Motor neuron (in vitro differentiated cells): ENCODE measurements at regions not wholly inside any gene's neighbourhood (a gene's known extent, or its start where the extent isn't known, plus 50 kb on each side); places are given as distances from the start of the nearest gene placed in this dataset.
"Not testable (repeated sequence)": the region's sequence is repeated elsewhere in the genome, so short reads cannot be mapped to it uniquely, and the experiment has no call there.

Experiments used
- ATAC-seq, 8 experiments: fragments of 200-7000 bp; cut with Tn5 transposase; replicated peaks in 6 of 8; 2 replicates each; pipeline ENCODE4 v1.8.0; 2021; ENCODE audit warnings: mild to moderate bottlenecking in 8 of 8, moderate library complexity in 8 of 8
- H3K27ac ChIP-seq, 2 donors: fragments of 250-450 bp; sonication (Bioruptor Pico); 2 replicates each; pipeline ENCODE4 v1.9.0; 2021; ENCODE audit warnings: antibody characterized with exemption in 2 of 2, mild to moderate bottlenecking in 2 of 2, moderate library complexity in 1 of 2
- H3K4me1 ChIP-seq, 2 donors: fragments of 250-450 bp; sonication (Bioruptor Pico); replicated peaks in 1 of 2; 2 replicates each; pipeline ENCODE4 v1.6.1; 2021; ENCODE audit warnings: antibody characterized with exemption in 2 of 2, mild to moderate bottlenecking in 2 of 2, moderate library complexity in 1 of 2
- H3K4me3 ChIP-seq, 5 donors: fragments of 250-450 bp; sonication (Bioruptor Pico); 2 replicates each; pipeline ENCODE4 v1.9.0; 2021; ENCODE audit warnings: antibody characterized with exemption in 5 of 5, mild to moderate bottlenecking in 5 of 5, moderate library complexity in 4 of 5
- WGBS, 10 experiments: fragments of 450-650 bp; shearing (Covaris generic); methylation state at CpG; one replicate each; pipeline ENCODE4 v1.0.0; 2022; 5-methylcytosine and 5-hydroxymethylcytosine counted together
- in situ Hi-C, 9 experiments: fragments of 400-800 bp; cut with MboI; loops; one replicate each; pipeline ENCODE4 v1.15.0; 2021; ENCODE audit warnings: low sequenced_read_pairs in 9 of 9, low pct_unique_long_range_greater_than_20kb in 2 of 9; ENCODE audit not compliant: unreplicated experiment in 9 of 9

DNA sequence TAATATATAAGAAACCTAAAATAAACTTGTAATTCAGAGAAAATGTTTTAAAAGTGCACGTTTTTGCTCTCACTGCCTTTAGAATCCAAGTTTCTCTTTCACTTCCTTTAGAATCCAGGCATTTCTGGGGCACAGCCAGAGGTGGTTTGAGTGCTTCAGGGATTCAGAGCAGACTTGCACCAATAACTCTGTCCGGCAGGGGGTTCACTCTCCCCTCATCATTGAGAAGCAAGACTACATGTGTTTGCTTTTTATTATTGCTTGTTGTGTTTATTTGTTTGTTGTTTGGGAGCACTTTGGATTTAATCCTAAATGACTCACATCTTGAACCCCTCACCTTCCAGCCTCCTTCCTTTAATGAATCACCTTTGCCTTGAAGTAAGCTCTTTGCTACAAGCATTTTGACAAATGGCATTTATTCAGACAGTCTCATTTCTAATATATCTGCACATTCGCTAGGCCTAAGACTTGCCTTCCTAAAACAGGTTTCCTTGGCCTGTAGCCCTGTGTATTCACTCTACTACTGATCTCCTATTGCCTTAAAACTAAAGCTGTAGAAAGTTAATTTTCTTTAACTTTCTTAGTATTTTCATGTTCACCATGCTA lies 233.5 kb upstream of the ATP5MC3 start:
- in situ Hi-C loops, result no loop called here
- 21 to 100% (median 34%) methylated on average over 1 to 3 of the region's 3 CpGs; no CpG with 5 or more reads in 2 of the 10 experiments for WGBS, 10 experiments

GRCh38 chr2:175414191-175414881 lies 232.8 kb upstream of the ATP5MC3 start:
- Histone ChIP-seq H3K27ac (no peak overlapping the region), H3K4me3 (no peak overlapping the region), H3K4me1 (no peaks in the 10 kb centered on the region)
- peak in 2 of 8 experiments; percentile 68 to 81 for ATAC-seq
- in situ Hi-C loops, result no loop called here
- WGBS, 10 experiments, result 10 to 73% (median 44%) methylated on average over 3 to 5 of the region's 5 CpGs

More for the DNA sequence above, 233.5 kb upstream of the ATP5MC3 start:
- no peaks in the 10 kb centered on the region for H3K4me1 ChIP-seq
- H3K4me3 ChIP-seq, result no peak overlapping the region
- H3K27ac ChIP-seq, result no peak overlapping the region
- peak in 7 of 8 experiments; percentile 41 to 98 (median 67) for ATAC-seq

DNA sequence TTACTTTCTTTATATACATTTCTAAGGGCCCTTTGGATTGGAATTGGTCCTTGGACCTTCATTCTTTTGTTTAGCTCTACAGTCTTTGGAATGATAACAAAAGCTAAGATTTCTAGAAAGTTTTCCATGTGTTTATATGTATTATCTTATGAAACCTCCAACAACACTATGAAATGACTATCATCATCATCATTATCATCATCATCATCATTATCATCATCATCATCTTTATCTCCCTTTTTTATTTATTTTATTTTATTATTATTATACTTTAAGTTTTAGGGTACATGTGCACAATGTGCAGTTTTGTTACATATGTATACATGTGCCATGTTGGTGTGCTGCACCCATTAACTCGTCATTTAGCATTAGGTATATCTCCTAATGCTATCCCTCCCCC lies 229.4 kb upstream of the ATP5MC3 start:
- H3K4me1 ChIP-seq, ATAC-seq, in situ Hi-C loops, H3K27ac ChIP-seq, H3K4me3 ChIP-seq: not testable (repeated sequence)
- WGBS, 10 experiments, result no CpG with 5 or more reads among the region's 1 CpG

GRCh38 chr2:175404839-175405238 lies 223.3 kb upstream of the ATP5MC3 start:
- peaks cover 0 to 4% of the 10 kb centered on the region in 2 donors for H3K4me1 ChIP-seq
- in situ Hi-C loops, result no loop called here
- no peak overlapping the region for H3K27ac ChIP-seq
- no peak overlapping the region for H3K4me3 ChIP-seq
- ATAC-seq, result no peak
- WGBS, 10 experiments, result 0 to 80% (median 33%) methylated on average over 1 of the region's 1 CpG; no CpG with 5 or more reads in 1 of the 10 experiments

DNA sequence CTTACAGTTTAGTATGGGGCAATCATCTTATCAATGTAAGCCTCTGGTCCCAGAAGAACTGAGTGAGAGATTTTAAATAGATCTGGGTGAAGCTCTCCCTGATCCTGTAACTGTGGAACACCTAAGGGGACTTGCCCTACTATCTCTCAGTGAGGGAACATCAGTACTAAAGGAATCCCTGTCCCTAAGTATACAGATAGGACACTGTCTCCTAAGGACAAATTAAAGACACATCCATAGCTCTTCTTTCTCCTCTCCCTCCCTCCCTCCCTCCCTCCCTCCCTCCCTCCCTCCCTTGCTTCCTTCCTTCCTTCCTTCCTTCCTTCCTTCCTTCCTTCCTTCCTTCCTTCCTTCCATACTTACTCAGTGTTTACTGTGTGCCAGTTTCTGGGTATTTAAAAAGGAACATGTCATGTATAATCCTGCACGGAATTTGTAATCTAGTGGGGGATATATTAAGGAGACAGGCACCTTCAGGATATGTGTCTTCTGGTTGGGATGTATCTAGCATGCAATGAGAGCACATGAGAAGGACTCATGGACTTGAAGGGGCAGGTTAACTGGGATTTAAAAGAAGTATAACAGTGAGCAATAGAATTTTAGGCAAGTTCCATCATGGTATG lies 222.2 kb upstream of the ATP5MC3 start:
- 17 to 100% (median 67%) methylated on average over 1 of the region's 1 CpG; no CpG with 5 or more reads in 7 of the 10 experiments for WGBS, 10 experiments
- ATAC-seq, result no peak
- in situ Hi-C loops, result no loop called here
- peaks cover 0 to 4% of the 10 kb centered on the region in 2 donors for H3K4me1 ChIP-seq
- no peak overlapping the region for H3K4me3 ChIP-seq
- H3K27ac ChIP-seq, result no peak overlapping the region

GRCh38 chr2:175402571-175402970 lies 221.1 kb upstream of the ATP5MC3 start:
- 0 to 73% (median 30%) methylated on average over 1 to 2 of the region's 2 CpGs; no CpG with 5 or more reads in 2 of the 10 experiments for WGBS, 10 experiments
- peaks cover 0 to 4% of the 10 kb centered on the region in 2 donors for H3K4me1 ChIP-seq
- ATAC-seq, result no peak
- in situ Hi-C loops, result no loop called here
- no peak overlapping the region for H3K4me3 ChIP-seq
- no peak overlapping the region for H3K27ac ChIP-seq

DNA sequence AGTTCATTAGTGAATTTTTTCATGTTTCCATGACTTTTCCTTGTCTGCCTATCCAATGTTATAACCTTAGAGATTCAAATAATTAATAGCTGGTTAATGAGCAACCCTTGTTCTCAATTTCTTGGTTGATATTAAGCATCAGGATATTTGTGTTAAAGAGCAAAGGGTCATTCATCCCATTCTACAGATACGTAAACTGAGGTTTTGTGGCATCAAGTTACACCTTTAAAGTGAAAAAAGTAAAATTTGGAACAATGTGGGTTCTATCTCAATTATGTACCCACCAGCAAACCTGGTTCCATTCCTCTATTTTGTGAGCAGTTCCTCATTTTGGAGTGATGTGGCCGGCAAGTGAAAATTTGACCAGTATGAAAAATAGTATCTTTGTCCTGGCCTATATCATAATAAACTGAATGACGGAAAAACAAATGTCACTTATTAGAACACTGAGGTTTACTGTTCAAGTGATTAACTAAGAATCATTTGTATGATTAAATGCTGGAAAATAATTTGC lies 220.5 kb upstream of the ATP5MC3 start:
- no peak for ATAC-seq
- Histone ChIP-seq H3K27ac (no peak overlapping the region), H3K4me3 (no peak overlapping the region), H3K4me1 (peaks cover 0 to 4% of the 10 kb centered on the region in 2 donors)
- WGBS, 10 experiments, result 7 to 100% (median 63%) methylated on average over 1 to 3 of the region's 3 CpGs; no CpG with 5 or more reads in 2 of the 10 experiments
- in situ Hi-C loops, result no loop called here

- WGBS, 10 experiments, result 0 to 100% (median 80%) methylated on average over 2 to 6 of the region's 6 CpGs; no CpG with 5 or more reads in 1 of the 10 experiments
- in situ Hi-C loops, result no loop called here
Observed at GRCh38 chr2:175400975-175401374, 219.5 kb upstream of the ATP5MC3 start.

GRCh38 chr2:175399326-175399725 lies 217.8 kb upstream of the ATP5MC3 start:
- in situ Hi-C loops, result loop anchor here in 1 of 9 experiments (25.0 kb wide), 1 partner anchor 288 kb away; no protein-coding TSS in a partner anchor
- Histone ChIP-seq H3K4me1 (peaks cover 0 to 4% of the 10 kb centered on the region in 2 donors), H3K4me3 (no peak overlapping the region), H3K27ac (no peak overlapping the region)
- ATAC-seq, result no peak
- 0 to 80% (median 62%) methylated on average over 1 to 2 of the region's 4 CpGs; no CpG with 5 or more reads in 2 of the 10 experiments for WGBS, 10 experiments

More at GRCh38 chr2:175400975-175401374, 219.5 kb upstream of the ATP5MC3 start:
- H3K4me3 ChIP-seq, result no peak overlapping the region
- H3K4me1 ChIP-seq, result peaks cover 0 to 4% of the 10 kb centered on the region in 2 donors
- no peak for ATAC-seq
- no peak overlapping the region for H3K27ac ChIP-seq

- no peak for ATAC-seq
- Histone ChIP-seq H3K27ac (no peak overlapping the region), H3K4me3 (no peak overlapping the region), H3K4me1 (peaks cover 0 to 4% of the 10 kb centered on the region in 2 donors)
- in situ Hi-C loops, result loop anchor here in 1 of 9 experiments (25.0 kb wide), 1 partner anchor 288 kb away; no protein-coding TSS in a partner anchor
- WGBS, 10 experiments, result 40 to 100% (median 90%) methylated on average over 1 to 6 of the region's 6 CpGs; no CpG with 5 or more reads in 3 of the 10 experiments
Observed at GRCh38 chr2:175398848-175399247, 217.3 kb upstream of the ATP5MC3 start.

- in situ Hi-C loops, result loop anchor here in 1 of 9 experiments (25.0 kb wide), 1 partner anchor 291 kb away; no protein-coding TSS in a partner anchor
- no peak for ATAC-seq
- no peak overlapping the region for H3K27ac ChIP-seq
- no peak overlapping the region for H3K4me3 ChIP-seq
- no peaks in the 10 kb centered on the region for H3K4me1 ChIP-seq
Observed at GRCh38 chr2:175396696-175397095, 215.2 kb upstream of the ATP5MC3 start.

GRCh38 chr2:175393851-175394250 lies 212.3 kb upstream of the ATP5MC3 start:
- H3K4me3 ChIP-seq, result no peak overlapping the region
- in situ Hi-C loops, result loop anchor here in 1 of 9 experiments (25.0 kb wide), 1 partner anchor 293 kb away; no protein-coding TSS in a partner anchor
- no peaks in the 10 kb centered on the region for H3K4me1 ChIP-seq
- WGBS, 10 experiments, result 17 to 100% (median 67%) methylated on average over 1 of the region's 1 CpG; no CpG with 5 or more reads in 5 of the 10 experiments
- no peak for ATAC-seq
- no peak overlapping the region for H3K27ac ChIP-seq

- in situ Hi-C loops, result loop anchor here in 1 of 9 experiments (25.0 kb wide), 1 partner anchor 304 kb away; no protein-coding TSS in a partner anchor
- 0 to 83% (median 25%) methylated on average over 1 to 2 of the region's 2 CpGs; no CpG with 5 or more reads in 1 of the 10 experiments for WGBS, 10 experiments
- H3K4me1 ChIP-seq, result no peaks in the 10 kb centered on the region
- no peak for ATAC-seq
- H3K27ac ChIP-seq, result no peak overlapping the region
- H3K4me3 ChIP-seq, result no peak overlapping the region
Observed at GRCh38 chr2:175383286-175383685, 201.8 kb upstream of the ATP5MC3 start.
